HG02852 (cell line): ENCODE measurements at regions not wholly inside any gene's neighbourhood (a gene's known extent, or its start where the extent isn't known, plus 50 kb on each side); places are given as distances from the start of the nearest gene placed in this dataset.

Source experiments
- ATAC-seq: cut with Tn5 transposase; IDR thresholded peaks from one replicate; pipeline ENCODE4 v1.9.1; 2021; ENCODE audit warnings: mild to moderate bottlenecking, moderate library complexity; ENCODE audit not compliant: unreplicated experiment

DNA sequence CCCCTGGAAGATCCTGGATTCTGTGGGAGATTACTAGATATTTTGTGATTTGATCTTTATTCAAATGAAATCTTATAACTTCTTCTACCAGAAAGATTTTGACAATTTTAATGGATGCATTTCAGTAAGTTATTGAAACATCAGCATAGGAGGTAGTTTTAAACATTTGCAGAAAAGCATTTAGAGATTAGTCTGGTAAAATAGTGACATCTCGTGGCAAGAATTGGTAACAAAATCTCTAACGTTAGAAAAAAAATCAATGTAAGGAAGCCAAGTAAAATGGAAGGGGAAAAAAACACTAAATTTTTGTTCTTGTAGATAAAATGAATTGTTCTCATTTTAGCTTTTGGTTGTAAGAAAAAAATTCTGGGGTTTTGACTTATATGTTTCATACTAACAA is 73.3 kb downstream of the TASL start:
- ATAC-seq, result no peak

DNA sequence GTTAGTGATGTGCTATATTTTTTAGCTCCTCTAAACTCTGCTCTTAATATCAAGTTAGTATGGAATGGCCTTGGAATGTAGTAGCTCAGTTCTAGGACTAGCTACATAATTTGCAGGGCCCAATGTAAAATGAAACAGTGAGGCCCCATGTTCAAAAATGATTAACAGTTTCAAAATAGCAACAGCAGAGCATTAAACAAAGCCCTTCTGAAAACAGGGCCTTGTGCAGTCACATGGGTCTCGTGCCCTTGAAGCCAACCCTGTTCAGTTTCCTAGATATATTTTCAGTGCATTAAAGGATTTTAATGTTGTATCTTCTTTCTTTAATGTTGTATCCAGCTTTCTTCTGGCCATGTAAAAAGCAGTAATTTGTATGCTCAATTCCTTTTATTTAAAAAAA is 82.1 kb downstream of the TASL start:
- ATAC-seq, result no peak

DNA sequence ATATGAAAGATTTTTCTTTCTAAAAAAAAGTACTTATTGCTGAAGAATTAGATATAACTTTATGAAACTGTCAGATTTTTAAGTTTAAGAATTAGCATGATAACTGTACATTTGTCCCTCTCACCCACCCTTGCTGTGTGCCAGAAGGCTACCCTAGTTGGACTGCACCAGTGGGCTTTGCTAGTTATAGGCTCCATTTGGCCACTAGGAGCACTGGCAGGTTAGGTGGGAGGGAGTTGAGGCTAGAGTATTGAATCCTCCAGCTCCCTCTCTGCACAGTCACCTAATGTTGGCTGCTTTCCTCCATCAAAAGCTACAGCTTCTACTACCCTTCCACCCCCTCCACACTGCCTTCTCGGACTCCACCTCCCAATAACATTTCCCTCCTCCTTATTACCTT is 84.2 kb downstream of the TASL start:
- no peak for ATAC-seq

DNA sequence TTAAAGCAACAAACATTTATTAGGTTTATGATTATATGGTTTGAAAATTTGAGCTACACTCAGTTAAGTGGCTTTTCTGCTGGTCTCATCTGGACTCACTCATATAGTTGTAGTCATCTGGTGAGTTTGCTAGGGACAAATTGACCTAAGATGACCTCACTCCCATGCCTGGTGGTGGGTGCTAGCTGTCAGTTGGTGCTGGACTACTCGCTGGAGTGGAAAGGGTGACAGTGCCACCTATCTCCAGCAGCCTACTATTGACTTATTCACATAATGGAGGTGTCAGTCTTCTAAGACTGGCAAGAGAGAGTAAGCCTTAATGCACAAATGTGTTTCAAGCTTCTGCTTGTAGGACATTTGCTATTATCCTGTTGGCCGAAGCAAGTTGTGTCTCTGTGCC is 88.2 kb downstream of the TASL start:
- ATAC-seq, result no peak

DNA sequence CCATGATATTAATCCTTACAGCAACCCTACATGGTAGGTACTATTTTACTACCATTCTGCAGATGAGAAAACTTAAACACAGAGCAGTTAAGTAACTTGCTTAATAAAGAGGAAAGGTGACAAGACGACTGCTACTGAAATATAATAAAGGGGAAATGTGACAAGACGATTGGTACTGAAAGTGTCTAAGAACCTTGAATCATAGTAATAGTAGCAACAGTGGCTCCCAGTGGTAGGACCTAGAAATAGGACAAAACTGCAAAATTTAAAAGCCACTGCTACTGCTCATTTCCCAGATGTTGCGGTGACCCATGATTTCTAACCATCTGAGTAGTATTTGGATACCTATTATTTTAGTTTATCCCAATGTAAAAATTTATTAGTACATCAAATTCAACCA is 89.5 kb downstream of the TASL start:
- peak; percentile 66 for ATAC-seq

DNA sequence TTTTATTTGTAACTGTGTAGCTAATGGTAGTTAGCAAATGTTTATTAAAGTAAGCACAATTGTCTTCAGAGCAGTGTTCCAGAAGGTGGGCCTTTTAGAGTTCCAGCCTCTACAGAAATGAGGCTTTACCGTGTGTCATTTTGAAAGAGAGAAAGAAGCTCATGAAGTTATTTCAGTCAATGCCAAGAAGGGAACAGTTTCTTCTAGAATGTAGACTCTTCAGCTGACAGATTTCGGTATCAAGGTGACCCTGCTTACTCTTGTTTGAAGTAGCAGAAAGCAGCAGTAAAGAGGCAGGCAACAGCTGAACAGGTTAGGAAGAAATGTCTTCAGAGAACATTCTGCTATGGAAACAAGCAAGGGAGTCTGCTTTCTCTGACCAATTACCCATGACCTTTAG is 93.6 kb downstream of the TASL start:
- ATAC-seq, result peak; percentile 75

DNA sequence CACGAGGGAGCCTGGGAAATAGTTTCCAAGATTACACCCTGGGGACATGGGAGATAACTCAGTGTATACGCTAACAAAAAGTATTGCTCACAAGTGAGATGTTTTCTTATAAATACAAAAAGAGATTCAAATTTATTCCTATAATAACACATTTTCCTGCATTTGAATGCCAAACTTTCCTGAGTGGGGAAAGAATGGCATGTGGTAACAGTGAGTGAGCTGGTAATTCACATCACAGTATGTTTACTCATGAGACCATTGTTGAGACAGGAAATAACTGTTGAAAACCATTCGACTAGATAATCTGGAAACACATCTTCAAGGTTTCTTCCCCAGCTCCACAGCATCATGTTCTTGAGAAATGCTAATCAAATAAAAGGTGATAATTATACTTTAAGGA is 109.1 kb downstream of the TASL start:
- ATAC-seq, result no peak
